IMR-90 (cell line): ENCODE measurements at regions not wholly inside any gene's neighbourhood (a gene's known extent, or its start where the extent isn't known, plus 50 kb on each side); places are given as distances from the start of the nearest gene placed in this dataset.

Experiments used
- ATAC-seq: fragments of 200-7000 bp; cut with Tn5 transposase; 2 replicates; pipeline ENCODE4 v1.9.1; 2020; ENCODE audit warnings: low read depth, mild to moderate bottlenecking, moderate library complexity
- BruUV-seq: library from RNA; stranded (reverse); fragments of 400-500 nt; replicated peaks from 2 replicates; lab custom pipeline; 2021; lab: Mats Ljungman, UMichigan
- CTCF ChIA-PET: fragments of 300-600 bp; formaldehyde crosslinking; extraction: SDS; loops from one replicate; lab custom pipeline; 2021; ENCODE audit warnings: antibody characterized with exemption; lab: Yijun Ruan, JAX
- POLR2A ChIA-PET: fragments of 300-600 bp; sonication (Branson Sonifier 250); formaldehyde crosslinking; loops from one replicate; lab custom pipeline; 2022; ENCODE audit warnings: antibody characterized with exemption; ENCODE audit not compliant: unreplicated experiment; lab: Charles Lee
- DNase-seq: peaks from one replicate; pipeline ENCODE4 v3.0.0; 2013
- H2AFZ ChIP-seq: replicated peaks from 2 replicates; pipeline ENCODE3; 2013; ENCODE audit warnings: low read length, mild to moderate bottlenecking; ENCODE audit not compliant: poor library complexity
- H2AK5ac ChIP-seq: 2 replicates; pipeline ENCODE4 v1.6.1; 2013; ENCODE audit warnings: low read depth, low read length, inconsistent platforms
- H2AK9ac ChIP-seq: replicated peaks from 2 replicates; pipeline ENCODE3; 2013; ENCODE audit warnings: mild to moderate bottlenecking, low read depth, low read length, moderate library complexity; ENCODE audit not compliant: poor library complexity
- H2BK120ac ChIP-seq: 2 replicates; pipeline ENCODE4 v1.6.1; 2013; ENCODE audit warnings: low read depth, low read length, inconsistent platforms
- H2BK15ac ChIP-seq: 3 replicates; pipeline ENCODE4 v1.6.1; 2013; ENCODE audit warnings: low read depth, low read length, inconsistent platforms
- H2BK20ac ChIP-seq: 2 replicates; pipeline ENCODE4 v1.6.1; 2013; ENCODE audit warnings: low read depth, mild to moderate bottlenecking, inconsistent platforms, low read length, moderate library complexity
- H2BK5ac ChIP-seq: 2 replicates; pipeline ENCODE4 v1.6.1; 2013; ENCODE audit warnings: mild to moderate bottlenecking, low read depth, low read length, inconsistent platforms; ENCODE audit not compliant: poor library complexity, severe bottlenecking
- H3K14ac ChIP-seq: replicated peaks from 2 replicates; pipeline ENCODE4 v1.6.1; 2013; ENCODE audit warnings: low read depth, low read length, inconsistent platforms
- H3K18ac ChIP-seq: 2 replicates; pipeline ENCODE4 v1.6.1; 2013; ENCODE audit warnings: low read depth, low read length, control low read depth
- H3K23ac ChIP-seq: 2 replicates; pipeline ENCODE4 v1.6.1; 2013; ENCODE audit warnings: low read depth, low read length, inconsistent platforms
- H3K27ac ChIP-seq: 2 replicates; pipeline ENCODE4 v1.5.1; 2013; ENCODE audit warnings: mild to moderate bottlenecking, control low read depth, low read length; ENCODE audit not compliant: insufficient read depth
- H3K27me3 ChIP-seq: 2 replicates; pipeline ENCODE4 v1.6.1; 2013; ENCODE audit warnings: low read length; ENCODE audit not compliant: control insufficient read depth, insufficient read depth
- H3K36me3 ChIP-seq: 2 replicates; pipeline ENCODE4 v1.6.1; 2013; ENCODE audit warnings: low read length, mixed read lengths; ENCODE audit not compliant: control insufficient read depth, insufficient read depth
- H3K4ac ChIP-seq: 2 replicates; pipeline ENCODE4 v1.6.1; 2013; ENCODE audit warnings: low read depth, low read length, inconsistent platforms
- H3K4me1 ChIP-seq: 2 replicates; pipeline ENCODE4 v1.6.1; 2013; ENCODE audit warnings: low read length, mixed read lengths; ENCODE audit not compliant: control insufficient read depth, insufficient read depth
- H3K4me2 ChIP-seq: 2 replicates; pipeline ENCODE4 v1.6.1; 2013; ENCODE audit warnings: low read depth, mild to moderate bottlenecking, control low read depth, low read length, moderate library complexity
- H3K4me3 ChIP-seq: 2 replicates; pipeline ENCODE4 v1.5.1; 2013; ENCODE audit warnings: low read depth, mild to moderate bottlenecking, control low read depth, low read length, moderate library complexity; ENCODE audit not compliant: insufficient read depth
- H3K56ac ChIP-seq: 2 replicates; pipeline ENCODE4 v1.6.1; 2013; ENCODE audit warnings: low read length, inconsistent platforms; ENCODE audit not compliant: insufficient read depth; ENCODE audit errors: extremely low read depth
- H3K79me1 ChIP-seq, 2 experiments: 2 replicates each; pipeline ENCODE4 v1.6.1; 2013; ENCODE audit warnings: low read length in 2 of 2, inconsistent platforms in 1 of 2, low read depth in 1 of 2
- H3K9ac ChIP-seq: 2 replicates; pipeline ENCODE4 v1.6.1; 2013; ENCODE audit warnings: low read depth, low read length, control low read depth
- H3K9me1 ChIP-seq: 2 replicates; pipeline ENCODE4 v1.6.1; 2013; ENCODE audit warnings: low read length, inconsistent platforms; ENCODE audit not compliant: insufficient read depth
- H3K9me3 ChIP-seq: 2 replicates; pipeline ENCODE4 v1.6.1; 2013; ENCODE audit warnings: low read length; ENCODE audit not compliant: control insufficient read depth, insufficient read depth
- H4K20me1 ChIP-seq: 2 replicates; pipeline ENCODE4 v1.6.1; 2013; ENCODE audit warnings: low read length, inconsistent platforms; ENCODE audit not compliant: insufficient read depth
- H4K5ac ChIP-seq: 2 replicates; pipeline ENCODE4 v1.6.1; 2013; ENCODE audit warnings: mild to moderate bottlenecking, low read depth, low read length, control low read depth
- H4K8ac ChIP-seq, 2 experiments: 2 replicates each; pipeline ENCODE4 v1.6.1; 2013; ENCODE audit warnings: low read depth in 2 of 2, low read length in 2 of 2, control low read depth in 1 of 2, inconsistent platforms in 1 of 2
- H4K91ac ChIP-seq: 2 replicates; pipeline ENCODE4 v1.6.1; 2013; ENCODE audit warnings: low read depth, low read length, inconsistent platforms; ENCODE audit not compliant: insufficient read depth
- CEBPB ChIP-seq: IDR thresholded peaks from 2 replicates; pipeline ENCODE4 v1.6.1; 2012; ENCODE audit warnings: low read depth, low read length, improper control_type of control experiment
- FOS ChIP-seq: fragments of 150-350 bp; IDR thresholded peaks from 2 replicates; pipeline ENCODE4 v1.6.1; 2016; ENCODE audit warnings: low read depth, low read length
- MAFK ChIP-seq: IDR thresholded peaks from 2 replicates; pipeline ENCODE4 v1.6.1; 2012; ENCODE audit warnings: low read depth, low read length, improper control_type of control experiment
- RFX5 ChIP-seq: IDR thresholded peaks from 2 replicates; pipeline ENCODE4 v1.8.0; 2012; ENCODE audit warnings: low read depth, mild to moderate bottlenecking, low read length, moderate library complexity
- dilution Hi-C: fragments of 300-500 bp; cut with HindIII; formaldehyde crosslinking; loops from one replicate; pipeline ENCODE4 v1.14.3; 2018; ENCODE audit warnings: low sequenced_read_pairs; ENCODE audit not compliant: unreplicated experiment
- in situ Hi-C: fragments of 300-500 bp; cut with MboI; formaldehyde crosslinking; loops from 3 replicates; pipeline ENCODE4 v1.14.3; 2019; ENCODE audit warnings: low sequenced_read_pairs, inconsistent platforms, mixed read lengths
- intact Hi-C: fragments of 100-400 bp; cut with micrococcal nuclease; formaldehyde crosslinking; loops from 2 replicates; pipeline ENCODE4 v1.10.0; 2022

DNA sequence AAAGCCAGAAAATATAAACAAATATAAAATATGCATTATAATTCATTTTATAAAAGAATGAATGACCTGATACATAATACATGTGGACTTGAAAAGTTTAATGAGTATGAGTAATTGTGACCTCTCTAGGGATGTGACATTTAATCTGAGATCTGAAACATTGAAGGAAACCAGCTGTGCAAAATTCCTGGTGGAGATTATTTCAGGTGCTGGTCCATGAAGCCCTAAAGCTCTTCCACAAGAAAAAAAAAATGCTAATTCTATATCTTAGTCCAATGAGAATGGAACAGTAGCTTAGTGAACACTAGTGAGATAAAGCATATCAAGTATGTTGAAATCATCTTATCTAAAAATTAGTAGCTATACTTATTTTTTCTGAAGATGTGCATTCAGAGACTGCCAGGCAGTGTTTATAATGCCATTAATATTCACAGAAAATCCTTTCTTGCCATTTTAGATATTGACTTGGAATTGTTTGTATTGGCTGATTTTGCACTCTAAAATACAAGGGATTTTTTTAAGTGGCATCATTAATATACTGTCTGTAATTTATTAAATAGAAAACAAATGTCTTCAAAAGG lies 1485.9 kb downstream of the PLA2G4A start:
- Histone ChIP-seq H4K91ac (no peak overlapping the region), H3K4me2 (no peak overlapping the region), H3K9me1 (no peaks in the 10 kb centered on the region), H2AK9ac (no peak overlapping the region), H3K4me3 (no peak overlapping the region), H4K8ac (no peak overlapping the region), H3K18ac (no peak overlapping the region), H2BK15ac (no peak overlapping the region), H3K27ac (no peak overlapping the region), H3K9me3 (no peaks in the 10 kb centered on the region), H3K56ac (no peak overlapping the region), H3K4ac (no peak overlapping the region), H3K36me3 (no peaks in the 10 kb centered on the region), H3K79me1 (no peaks in the 10 kb centered on the region), H2AK5ac (no peak overlapping the region), H3K4me1 (no peaks in the 10 kb centered on the region), H4K20me1 (no peaks in the 10 kb centered on the region), H2BK5ac (no peak overlapping the region), H3K23ac (no peak overlapping the region), H2AFZ (no peak overlapping the region), H2BK120ac (no peak overlapping the region), H4K5ac (no peak overlapping the region), H3K27me3 (no peaks in the 10 kb centered on the region), H2BK20ac (no peak overlapping the region), H3K14ac (no peak overlapping the region), H3K9ac (no peak overlapping the region)
- POLR2A ChIA-PET = no interaction called here
- DNase-seq (no peak), ATAC-seq (no peak)
- dilution Hi-C loops = no loop called here
- TF ChIP-seq CEBPB (no peak), RFX5 (no peak), MAFK (no peak), FOS (no peak)
- CTCF ChIA-PET = interaction anchor here (0.7 kb wide), 2 partner anchors 27 to 1985 kb away, joined by 3 to 4 read pairs; no protein-coding TSS in a partner anchor
- intact Hi-C loops = no loop called here
- in situ Hi-C loops = no loop called here
- no TSS peak for BruUV-seq
